Endothelial cell of umbilical vein (primary cell): ENCODE measurements at regions not wholly inside any gene's neighbourhood (a gene's known extent, or its start where the extent isn't known, plus 50 kb on each side); places are given as distances from the start of the nearest gene placed in this dataset.

Experiments used
- BruUV-seq: library from RNA; stranded (reverse); fragments of 400-500 nt; replicated peaks from 2 replicates; lab custom pipeline; 2021; lab: Mats Ljungman, UMichigan
- CTCF ChIA-PET: fragments of 300-600, 350-600 bp; sonication (Branson Sonifier 250); formaldehyde crosslinking; loops from one replicate; lab custom pipeline; 2021; ENCODE audit warnings: antibody characterized with exemption, inconsistent platforms; lab: Charles Lee
- POLR2A ChIA-PET: fragments of 300-600, 350-600 bp; sonication (Branson Sonifier 250); formaldehyde crosslinking; loops from one replicate; lab custom pipeline; 2021; ENCODE audit warnings: antibody characterized with exemption, inconsistent platforms; lab: Charles Lee
- DNase-seq: peaks from one replicate; pipeline ENCODE4 v3.0.0-alpha.2; 2011; ENCODE audit warnings: low read depth, low spot score
- FAIRE-seq: peaks from 2 replicates; lab custom pipeline; 2011; peaks lifted over from hg19 to GRCh38; lab: Jason Lieb, UNC
- H2AFZ ChIP-seq: 2 replicates; pipeline ENCODE4 v1.6.0; 2012; ENCODE audit warnings: low read depth, low read length, control low read depth, inconsistent platforms
- H3K27ac ChIP-seq: 2 replicates; pipeline ENCODE4 v1.5.1; 2011; ENCODE audit warnings: low read depth, mild to moderate bottlenecking, control low read depth, low read length, moderate library complexity; ENCODE audit not compliant: insufficient read depth
- H3K27me3 ChIP-seq, 2 experiments: 2 replicates each; pipeline versions ENCODE4 v1.6.0 to v1.6.1; 2011; ENCODE audit warnings: low read length in 2 of 2, mixed read lengths in 1 of 2; ENCODE audit not compliant: control insufficient read depth in 2 of 2, insufficient read depth in 2 of 2
- H3K36me3 ChIP-seq, 2 experiments: 2 replicates in 1 of 2; 3 replicates in 1 of 2; pipeline ENCODE4 v1.5.1; 2011; ENCODE audit warnings: low read length in 2 of 2, mild to moderate bottlenecking in 1 of 2, moderate library complexity in 1 of 2; ENCODE audit not compliant: control insufficient read depth in 2 of 2, insufficient read depth in 2 of 2; ENCODE audit errors: extremely low read depth in 1 of 2
- H3K4me1 ChIP-seq: 3 replicates; pipeline ENCODE4 v1.5.1; 2011; ENCODE audit warnings: mild to moderate bottlenecking, low read length; ENCODE audit not compliant: control insufficient read depth, insufficient read depth; ENCODE audit errors: extremely low read depth
- H3K4me2 ChIP-seq: 2 replicates; pipeline ENCODE4 v1.6.1; 2011; ENCODE audit warnings: low read length, control low read depth, mixed read lengths; ENCODE audit not compliant: insufficient read depth
- H3K4me3 ChIP-seq, 3 experiments: fragments of 200-600 bp in 1 of 3; sonication (generic), shearing (Covaris generic) in 1 of 3; replicated peaks in 1 of 3; 2 replicates each; pipeline ENCODE4 v1.5.1; 2011 to 2016; ENCODE audit warnings: control low read depth in 3 of 3, low read length in 3 of 3, mild to moderate bottlenecking in 2 of 3, inconsistent platforms in 1 of 3, low read depth in 1 of 3, moderate library complexity in 1 of 3; ENCODE audit not compliant: insufficient read depth in 1 of 3
- H3K79me2 ChIP-seq: 2 replicates; pipeline ENCODE4 v1.6.0; 2012; ENCODE audit warnings: low read length, inconsistent platforms; ENCODE audit not compliant: control insufficient read depth, insufficient read depth
- H3K9ac ChIP-seq: replicated peaks from 2 replicates; pipeline ENCODE3; 2011; ENCODE audit warnings: low read length, control low read depth; ENCODE audit not compliant: insufficient read depth; ENCODE audit errors: extremely low read depth
- H3K9me1 ChIP-seq: replicated peaks from 3 replicates; pipeline ENCODE4 v1.6.0; 2011; ENCODE audit warnings: mild to moderate bottlenecking, low read length; ENCODE audit not compliant: control insufficient read depth, insufficient read depth; ENCODE audit errors: extremely low read depth
- H3K9me3 ChIP-seq: replicated peaks from 2 replicates; pipeline ENCODE4 v1.5.1; 2012; ENCODE audit warnings: low read length, inconsistent platforms; ENCODE audit not compliant: control insufficient read depth, insufficient read depth
- H4K20me1 ChIP-seq: replicated peaks from 2 replicates; pipeline ENCODE3; 2011; ENCODE audit warnings: mild to moderate bottlenecking, low read length; ENCODE audit not compliant: control insufficient read depth, insufficient read depth; ENCODE audit errors: extremely low read depth
- EZH2 ChIP-seq: IDR thresholded peaks from 2 replicates; pipeline ENCODE4 v1.6.1; 2012; ENCODE audit warnings: borderline replicate concordance, low read depth, mild to moderate bottlenecking, moderate library complexity, low read length, inconsistent platforms; ENCODE audit not compliant: severe bottlenecking
- FOS ChIP-seq: IDR thresholded peaks from 2 replicates; pipeline ENCODE4 v1.6.1; 2011; ENCODE audit warnings: mild to moderate bottlenecking, low read length, moderate library complexity, borderline replicate concordance; ENCODE audit not compliant: insufficient read depth
- GATA2 ChIP-seq: IDR thresholded peaks from 2 replicates; pipeline ENCODE4 v1.7.0; 2011; ENCODE audit warnings: low read depth, mild to moderate bottlenecking, moderate library complexity, mixed read lengths, low read length; ENCODE audit not compliant: insufficient read length, insufficient read depth
- JUN ChIP-seq: IDR thresholded peaks from 2 replicates; pipeline ENCODE4 v1.6.1; 2011; ENCODE audit warnings: borderline replicate concordance, low read depth; ENCODE audit not compliant: insufficient read length, insufficient read depth
- MYC ChIP-seq: IDR thresholded peaks from one replicate; pipeline ENCODE4 v1.6.1; 2011; ENCODE audit warnings: mild to moderate bottlenecking, low read depth, low read length
- POLR2A ChIP-seq: IDR thresholded peaks from 2 replicates; pipeline ENCODE4 v1.6.1; 2012; ENCODE audit warnings: low read depth, mild to moderate bottlenecking, control low read depth, low read length
- POLR2AphosphoS5 ChIP-seq: IDR thresholded peaks from 2 replicates; pipeline ENCODE4 v1.6.1; 2012; ENCODE audit warnings: low read depth, mild to moderate bottlenecking, control low read depth, low read length, moderate library complexity; ENCODE audit not compliant: insufficient read depth
- dilution Hi-C: fragments of 300-500 bp; cut with MboI; formaldehyde crosslinking; loops from one replicate; pipeline ENCODE4 v1.15.0; 2019; ENCODE audit warnings: low sequenced_read_pairs; ENCODE audit not compliant: extremely low pct_ligation_motif_present
- intact Hi-C: fragments of 100-400 bp; cut with micrococcal nuclease; formaldehyde crosslinking; loops from one replicate; pipeline ENCODE4 v1.10.0; 2022
- TF ChIP-seq, protein P1 (sequence below), 2 donors: IDR thresholded peaks; 1 replicate in 1 of 2; 2 replicates in 1 of 2; pipeline ENCODE4 v1.5.1; 2011; ENCODE audit warnings: low read length in 2 of 2, mild to moderate bottlenecking in 2 of 2, moderate library complexity in 2 of 2, control low read depth in 1 of 2, inconsistent platforms in 1 of 2, low read depth in 1 of 2; ENCODE audit not compliant: insufficient read depth in 1 of 2; ENCODE audit errors: extremely low read depth in 1 of 2
- TF ChIP-seq, protein P2 (sequence below): IDR thresholded peaks from 2 replicates; pipeline ENCODE4 v1.6.1; 2011; ENCODE audit not compliant: insufficient read depth, insufficient read length

DNA sequence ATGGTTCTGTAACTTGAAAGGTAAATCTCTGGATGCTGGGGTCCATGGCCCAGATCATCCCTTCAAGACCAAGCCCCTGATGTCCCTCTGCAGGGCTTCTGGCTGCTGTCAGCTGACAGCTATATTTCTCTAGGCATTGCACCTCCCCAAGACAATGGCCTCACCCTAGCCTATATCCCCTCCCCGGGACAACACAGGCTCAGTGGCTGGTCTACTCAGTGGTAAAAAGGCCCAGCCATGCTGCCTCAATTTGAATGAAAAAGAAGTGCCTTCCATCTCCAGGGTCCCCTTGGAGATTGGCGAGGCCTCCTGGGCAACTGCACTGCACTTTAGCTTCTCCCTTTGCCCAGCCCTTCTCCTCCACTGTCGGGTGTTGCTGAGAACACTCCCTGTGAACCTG is 602.8 kb downstream of the CDH26 start:
- POLR2A ChIA-PET = no interaction called here
- no peaks in the 10 kb centered on the region for H3K36me3 ChIP-seq
- no peak overlapping the region for H3K27ac ChIP-seq
- no peak overlapping the region for H2AFZ ChIP-seq
- peaks cover 2% of the 10 kb centered on the region for H3K9me3 ChIP-seq
- H3K79me2 ChIP-seq = no peaks in the 10 kb centered on the region
- FAIRE-seq (no peak), DNase-seq (no peak)
- H3K4me2 ChIP-seq = no peak overlapping the region
- H3K27me3 ChIP-seq = no peaks in the 10 kb centered on the region
- H3K9me1 ChIP-seq = no peaks in the 10 kb centered on the region
- dilution Hi-C loops = no loop called here
- CTCF ChIA-PET = no interaction called here
- no peaks in the 10 kb centered on the region for H4K20me1 ChIP-seq
- TF ChIP-seq FOS (no peak), JUN (no peak), GATA2 (no peak), MYC (no peak), POLR2A (no peak), POLR2AphosphoS5 (no peak), EZH2 (no peak)
- TF ChIP-seq, protein P1, sequence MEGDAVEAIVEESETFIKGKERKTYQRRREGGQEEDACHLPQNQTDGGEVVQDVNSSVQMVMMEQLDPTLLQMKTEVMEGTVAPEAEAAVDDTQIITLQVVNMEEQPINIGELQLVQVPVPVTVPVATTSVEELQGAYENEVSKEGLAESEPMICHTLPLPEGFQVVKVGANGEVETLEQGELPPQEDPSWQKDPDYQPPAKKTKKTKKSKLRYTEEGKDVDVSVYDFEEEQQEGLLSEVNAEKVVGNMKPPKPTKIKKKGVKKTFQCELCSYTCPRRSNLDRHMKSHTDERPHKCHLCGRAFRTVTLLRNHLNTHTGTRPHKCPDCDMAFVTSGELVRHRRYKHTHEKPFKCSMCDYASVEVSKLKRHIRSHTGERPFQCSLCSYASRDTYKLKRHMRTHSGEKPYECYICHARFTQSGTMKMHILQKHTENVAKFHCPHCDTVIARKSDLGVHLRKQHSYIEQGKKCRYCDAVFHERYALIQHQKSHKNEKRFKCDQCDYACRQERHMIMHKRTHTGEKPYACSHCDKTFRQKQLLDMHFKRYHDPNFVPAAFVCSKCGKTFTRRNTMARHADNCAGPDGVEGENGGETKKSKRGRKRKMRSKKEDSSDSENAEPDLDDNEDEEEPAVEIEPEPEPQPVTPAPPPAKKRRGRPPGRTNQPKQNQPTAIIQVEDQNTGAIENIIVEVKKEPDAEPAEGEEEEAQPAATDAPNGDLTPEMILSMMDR (IDR thresholded peaks at IDR 0.05; ENCODE audit: extremely low read depth in 1 of 2, insufficient read depth in 1 of 2, low read depth in 1 of 2, low read length in 2 of 2) = no peak
- TF ChIP-seq, protein P2, sequence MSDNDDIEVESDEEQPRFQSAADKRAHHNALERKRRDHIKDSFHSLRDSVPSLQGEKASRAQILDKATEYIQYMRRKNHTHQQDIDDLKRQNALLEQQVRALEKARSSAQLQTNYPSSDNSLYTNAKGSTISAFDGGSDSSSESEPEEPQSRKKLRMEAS = no peak
- no peak overlapping the region for H3K4me3 ChIP-seq
- no peaks in the 10 kb centered on the region for H3K4me1 ChIP-seq
- intact Hi-C loops = no loop called here
- no peak overlapping the region for H3K9ac ChIP-seq
- no TSS peak for BruUV-seq
